Activated CD4-positive, CD25-positive, alpha-beta regulatory T cell (primary cell): ENCODE measurements at regions not wholly inside any gene's neighbourhood (a gene's known extent, or its start where the extent isn't known, plus 50 kb on each side); places are given as distances from the start of the nearest gene placed in this dataset.
A peak's percentile ranks its signal among the peaks of the same experiment; 100 is the strongest.

Source experiments
- DNase-seq, 4 experiments: peaks; one replicate each; lab custom pipeline; 2025; lab: John Stamatoyannopoulos, UW

DNA sequence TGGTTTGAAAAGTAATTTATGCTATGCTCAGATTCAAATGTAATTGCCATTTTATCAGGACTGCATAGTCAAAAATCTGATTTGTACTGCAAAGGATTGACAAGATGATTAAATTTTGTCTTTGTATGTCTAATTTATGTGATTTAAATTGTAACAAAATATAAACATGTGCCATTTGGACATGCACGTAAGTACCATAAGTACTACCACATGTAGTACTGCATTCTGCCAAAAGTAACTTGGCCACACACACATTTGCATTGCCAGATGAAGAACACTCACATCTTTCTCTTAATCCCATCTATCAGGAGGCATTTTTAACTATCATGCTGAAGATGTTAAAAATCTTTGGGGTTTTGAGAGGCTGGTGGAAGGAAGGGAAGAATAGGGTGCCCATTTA lies 133.3 kb downstream of the KLF12 start:
- no peak for DNase-seq

GRCh38 chr13:73998631-73999030 lies 135.6 kb downstream of the KLF12 start:
- no peak for DNase-seq

DNA sequence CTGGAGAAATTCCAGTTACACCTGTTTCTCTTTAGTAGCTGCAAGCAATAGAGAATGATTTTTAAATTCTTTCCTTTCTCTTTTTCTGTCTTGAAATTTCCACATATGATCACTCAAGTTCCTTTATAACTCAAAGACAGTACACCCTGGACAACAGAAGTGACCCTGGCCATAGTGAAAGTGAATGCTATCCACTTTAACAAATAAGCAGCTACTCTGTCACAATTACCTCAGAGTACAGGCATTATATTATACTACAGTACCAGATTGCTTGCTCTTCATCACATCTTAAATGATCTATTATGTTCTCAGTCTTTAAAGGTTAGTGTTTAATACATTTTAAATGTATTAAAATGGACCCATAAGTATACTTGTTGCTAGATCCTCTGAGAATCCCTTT lies 136.2 kb downstream of the KLF12 start:
- no peak for DNase-seq

- no peak for DNase-seq
These were observed 137.6 kb downstream of the KLF12 start for GRCh38 chr13:73996569-73996968.

GRCh38 chr13:73995736-73996135 lies 138.5 kb downstream of the KLF12 start:
- DNase-seq, result no peak

DNA sequence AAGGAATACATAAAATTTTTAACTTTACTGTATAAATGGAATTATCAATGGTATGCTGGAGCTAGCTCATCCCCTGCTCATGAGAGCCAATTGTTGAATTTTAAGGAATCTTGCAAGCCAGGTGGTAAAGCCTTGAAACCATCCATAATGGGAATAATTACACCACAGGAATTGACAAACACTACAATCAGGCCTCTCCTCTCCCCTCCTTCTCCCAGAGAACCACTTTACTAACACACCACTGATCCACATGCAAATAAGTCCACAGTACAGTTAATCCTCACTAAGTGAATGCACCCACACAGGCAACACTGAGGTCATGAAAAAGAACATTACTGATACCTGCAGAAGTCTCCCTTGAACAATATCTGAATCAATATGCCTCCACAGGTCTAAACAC lies 140.5 kb downstream of the KLF12 start:
- no peak for DNase-seq

DNA sequence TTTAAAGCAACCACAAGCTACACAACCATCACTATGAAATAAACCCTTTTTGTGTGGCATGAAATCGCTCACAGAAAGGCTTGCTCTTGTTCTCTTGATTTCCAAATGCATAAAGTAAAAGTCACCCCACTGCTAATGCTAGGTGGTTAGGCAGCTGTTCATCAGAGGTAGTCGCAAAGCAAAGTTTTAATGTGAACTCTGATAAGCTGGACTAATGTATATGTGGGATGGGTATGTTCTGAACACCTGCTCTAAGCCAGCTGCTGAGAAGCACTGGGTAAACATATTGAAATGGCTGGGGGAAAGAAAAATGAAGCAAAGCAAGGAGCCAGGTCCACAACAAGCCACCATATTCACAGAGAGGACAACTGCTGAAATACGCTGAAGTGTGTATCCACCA lies 142.3 kb downstream of the KLF12 start:
- no peak for DNase-seq

- no peak for DNase-seq
These were observed 142.8 kb downstream of the KLF12 start for GRCh38 chr13:73991384-73991783.

- DNase-seq, result no peak
These were observed 144.9 kb downstream of the KLF12 start for GRCh38 chr13:73989244-73989843.

DNA sequence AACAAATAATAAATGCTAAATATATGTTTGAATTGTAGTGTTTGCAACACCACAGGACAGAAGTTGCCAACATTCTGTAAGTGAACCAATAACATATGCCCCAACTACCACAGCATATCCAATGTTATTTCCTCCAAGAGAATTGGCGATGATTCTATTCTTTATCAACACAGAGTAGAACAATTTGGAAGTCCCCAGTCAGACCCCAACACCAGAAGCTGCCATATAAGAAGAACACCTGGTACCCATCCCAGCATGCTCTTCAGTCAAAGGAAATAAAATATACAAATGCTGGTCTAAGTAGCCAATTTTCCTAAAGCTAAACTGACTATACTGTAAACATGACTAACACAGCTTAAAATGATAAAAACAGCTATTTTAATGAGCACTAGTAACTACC lies 145.7 kb downstream of the KLF12 start:
- no peak for DNase-seq

DNA sequence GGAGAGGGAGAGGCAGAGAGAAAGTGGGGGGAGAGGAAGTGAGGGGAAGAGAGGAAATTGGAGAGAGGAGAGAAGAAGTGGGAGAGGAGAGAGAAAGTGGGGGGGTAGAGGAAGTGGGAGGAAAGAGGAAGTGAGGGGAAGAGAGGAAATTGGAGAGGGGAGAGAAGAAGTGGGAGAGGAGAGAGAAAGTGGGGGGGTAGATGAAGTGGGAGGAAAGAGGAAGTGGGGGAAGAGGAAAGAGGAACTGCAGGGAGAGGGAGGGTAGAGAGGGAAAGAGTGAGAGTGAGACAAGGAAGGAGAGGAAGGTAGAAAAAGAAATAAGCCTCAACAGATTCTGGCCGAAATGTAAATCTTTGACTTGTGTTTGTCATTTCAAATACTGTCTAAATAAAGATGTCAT lies 146.6 kb downstream of the KLF12 start:
- DNase-seq, result no peak

DNA sequence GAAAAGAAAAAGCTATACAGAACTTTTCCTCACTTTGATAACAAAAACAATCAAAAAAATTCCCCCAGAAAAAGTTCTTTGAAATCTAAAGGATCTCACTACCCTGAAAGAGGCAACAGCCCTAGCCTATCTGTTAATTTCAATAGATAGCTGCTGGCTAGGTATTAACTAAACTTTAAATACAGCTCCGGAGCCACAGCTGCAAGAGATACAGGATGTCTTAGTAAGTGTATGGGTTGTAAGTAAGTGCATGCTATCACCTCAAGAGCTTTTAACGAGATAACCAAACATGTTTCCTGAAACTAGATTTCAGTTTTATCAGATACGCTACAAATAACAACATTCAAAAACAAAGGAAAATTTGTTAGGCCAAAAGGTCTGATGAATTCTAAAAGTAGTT lies 148.4 kb downstream of the KLF12 start:
- DNase-seq, result no peak

- peak in 3 of 4 experiments; percentile 1 to 22 (median 17) for DNase-seq
These were observed 149.1 kb downstream of the KLF12 start for GRCh38 chr13:73984949-73985691.

GRCh38 chr13:73984201-73984600 lies 150.0 kb downstream of the KLF12 start:
- no peak for DNase-seq

DNA sequence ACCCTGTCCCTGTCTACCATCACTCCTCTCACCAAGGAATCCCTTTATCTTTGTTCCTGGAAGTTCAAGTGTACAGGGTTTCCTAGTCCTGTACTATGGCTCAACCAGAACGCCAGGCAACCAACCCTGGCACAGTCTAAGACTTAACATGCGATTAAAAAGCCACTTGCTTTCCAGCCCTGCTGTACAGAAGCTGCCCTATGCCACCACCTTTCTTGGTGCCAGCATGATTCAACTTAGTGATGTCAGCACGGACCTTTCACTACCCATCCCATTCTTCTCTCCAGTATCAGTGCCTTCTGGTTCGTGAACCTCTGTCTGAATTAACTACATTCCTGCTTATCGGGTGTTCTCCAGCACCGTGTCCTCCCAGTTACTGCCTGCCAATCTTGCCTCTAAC lies 151.1 kb downstream of the KLF12 start:
- no peak for DNase-seq

- DNase-seq, result no peak
These were observed 152.6 kb downstream of the KLF12 start for GRCh38 chr13:73981595-73981994.

- no peak for DNase-seq
These were observed 158.4 kb downstream of the KLF12 start for GRCh38 chr13:73975767-73976166.

DNA sequence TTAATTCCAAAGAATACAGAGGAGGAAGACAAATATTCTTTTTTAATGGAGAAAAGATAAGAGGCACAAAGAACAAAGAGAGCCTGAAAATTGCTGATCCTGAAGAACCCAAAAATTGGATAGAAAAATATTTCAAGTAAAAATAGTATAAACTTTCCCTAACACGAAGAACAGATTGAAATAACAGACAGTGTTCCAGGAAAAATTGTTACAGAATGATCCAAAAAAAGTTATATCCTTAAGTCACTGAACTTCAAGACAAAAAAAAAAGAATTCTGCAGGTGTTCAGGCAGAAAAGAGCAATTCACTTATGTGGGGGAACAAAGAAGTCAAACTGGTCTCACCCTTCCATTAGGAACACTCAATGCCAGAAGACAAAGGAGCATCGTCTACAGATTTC lies 160.2 kb downstream of the KLF12 start:
- no peak for DNase-seq

- DNase-seq, result no peak
These were observed 161.0 kb downstream of the KLF12 start for GRCh38 chr13:73973156-73973555.

DNA sequence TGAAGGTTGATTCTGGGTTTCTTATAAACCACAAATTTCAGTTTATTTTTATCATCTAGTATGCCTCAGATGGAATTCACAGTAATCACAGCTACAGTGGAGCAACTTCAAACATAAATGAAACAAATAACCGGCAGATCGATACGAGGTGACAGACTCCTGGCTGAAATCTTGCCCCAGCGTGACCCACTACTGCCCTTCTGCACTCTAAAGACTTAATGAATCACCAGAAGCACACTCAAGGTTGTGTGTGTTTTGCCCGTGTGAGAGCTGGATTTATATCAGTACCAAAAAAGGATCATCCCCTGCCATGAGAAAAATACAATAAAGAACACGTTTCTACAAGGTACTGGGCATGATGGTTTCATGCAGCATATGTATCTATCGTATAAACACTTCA lies 161.7 kb downstream of the KLF12 start:
- DNase-seq, result no peak

GRCh38 chr13:73971481-73971880 lies 162.7 kb downstream of the KLF12 start:
- DNase-seq, result no peak

GRCh38 chr13:73970421-73971055 lies 163.7 kb downstream of the KLF12 start:
- no peak for DNase-seq

DNA sequence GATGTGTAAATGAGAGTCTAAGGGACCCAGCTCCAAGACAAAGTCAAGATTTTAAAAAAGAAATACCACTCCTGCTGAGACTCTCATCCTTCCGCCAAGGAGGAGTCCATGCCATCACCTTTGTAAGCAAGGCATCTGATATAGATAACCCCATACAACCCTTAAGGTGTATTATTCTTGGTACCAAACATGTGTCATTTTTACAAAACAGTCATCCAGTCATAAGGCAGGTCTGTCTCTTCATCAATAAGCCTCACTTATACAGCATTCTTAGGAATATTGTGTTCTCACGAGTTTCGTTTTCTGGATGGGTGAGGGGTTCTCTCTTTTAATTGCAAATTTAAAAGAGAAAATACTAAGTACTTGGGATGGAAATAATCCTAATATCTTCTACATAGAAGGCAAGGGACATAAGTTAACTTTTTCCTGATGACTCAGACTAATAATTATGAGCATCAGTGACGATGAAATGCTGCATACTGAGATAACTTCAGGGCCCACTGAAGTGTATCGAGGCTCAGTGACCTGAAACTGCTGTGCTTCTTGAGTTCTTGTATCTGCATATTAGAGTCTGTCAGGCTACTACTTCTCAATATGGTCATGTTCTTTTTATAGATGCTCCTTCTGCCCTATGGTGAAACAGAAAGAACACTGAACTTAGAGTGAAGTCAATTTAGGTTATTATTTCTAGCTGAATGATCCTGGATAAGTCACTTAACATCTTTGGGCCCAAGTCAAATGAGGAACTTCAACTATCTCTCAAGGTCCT lies 166.6 kb downstream of the KLF12 start:
- no peak for DNase-seq
